Osteoblast (primary cell): ENCODE measurements at regions not wholly inside any gene's neighbourhood (a gene's known extent, or its start where the extent isn't known, plus 50 kb on each side); places are given as distances from the start of the nearest gene placed in this dataset.

Source experiments
- DNase-seq: peaks from one replicate; pipeline ENCODE4 v3.0.0; 2011; ENCODE audit warnings: low spot score, mixed read lengths; ENCODE audit not compliant: insufficient read length; ENCODE audit errors: missing footprints
- H2AFZ ChIP-seq: 2 replicates; pipeline ENCODE4 v1.6.0; 2011; ENCODE audit warnings: mild to moderate bottlenecking, low read length
- H3K27ac ChIP-seq: 2 replicates; pipeline ENCODE4 v1.5.1; 2011; ENCODE audit warnings: mild to moderate bottlenecking, low read depth, low read length, moderate library complexity
- H3K27me3 ChIP-seq: 2 replicates; pipeline ENCODE4 v1.6.0; 2012; ENCODE audit warnings: mild to moderate bottlenecking, control low read depth, inconsistent platforms, low read length, moderate library complexity; ENCODE audit not compliant: insufficient read depth
- H3K36me3 ChIP-seq: 2 replicates; pipeline ENCODE4 v1.5.1; 2011; ENCODE audit warnings: mild to moderate bottlenecking, low read length, control low read depth, moderate library complexity; ENCODE audit not compliant: insufficient read depth
- H3K4me1 ChIP-seq: 2 replicates; pipeline ENCODE4 v1.5.1; 2011; ENCODE audit warnings: mild to moderate bottlenecking, low read length, control low read depth, moderate library complexity; ENCODE audit not compliant: insufficient read depth
- H3K4me2 ChIP-seq: 2 replicates; pipeline ENCODE4 v1.6.0; 2011; ENCODE audit warnings: mild to moderate bottlenecking, low read length; ENCODE audit not compliant: insufficient read depth
- H3K4me3 ChIP-seq: fragments of 200-600 bp; sonication (generic); 3 replicates; pipeline ENCODE4 v1.5.1; 2012; ENCODE audit warnings: mild to moderate bottlenecking, low read length, inconsistent platforms; ENCODE audit not compliant: insufficient read depth
- H3K79me2 ChIP-seq: 2 replicates; pipeline ENCODE4 v1.6.0; 2012; ENCODE audit warnings: mild to moderate bottlenecking, low read length, control low read depth, inconsistent platforms; ENCODE audit not compliant: insufficient read depth
- H3K9me3 ChIP-seq: 2 replicates; pipeline ENCODE4 v1.5.1; 2011; ENCODE audit warnings: low read depth, low read length, control low read depth
- H4K20me1 ChIP-seq: 2 replicates; pipeline ENCODE4 v1.6.0; 2012; ENCODE audit warnings: mild to moderate bottlenecking, low read length, control low read depth; ENCODE audit not compliant: insufficient read depth
- TF ChIP-seq, protein P1 (sequence below): IDR thresholded peaks from 2 replicates; pipeline ENCODE4 v1.5.1; 2011; ENCODE audit warnings: mild to moderate bottlenecking, low read depth, low read length, moderate library complexity; ENCODE audit errors: extremely low read depth

DNA sequence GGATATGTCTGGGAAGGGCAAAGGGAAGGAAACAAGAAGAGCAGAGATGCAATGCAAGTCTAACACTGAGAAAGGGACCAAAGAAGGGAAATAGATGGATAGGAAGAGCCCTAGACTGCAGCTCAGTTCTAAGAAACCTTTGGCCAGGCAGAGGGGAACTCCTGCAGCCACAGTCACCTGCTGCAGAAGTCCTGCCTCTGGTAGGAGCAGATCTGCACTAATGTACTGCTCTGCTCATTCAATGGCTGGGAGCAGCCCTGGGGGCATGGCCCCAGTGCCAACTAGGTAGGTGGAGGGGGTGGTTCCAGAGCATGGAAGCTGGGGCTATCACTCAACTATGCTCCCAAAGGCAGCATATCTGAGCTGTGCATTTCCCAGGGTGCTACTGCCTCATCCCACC, 388.9 kb downstream of the PCNX1 start:
- H3K4me2 ChIP-seq: no peak overlapping the region
- no peaks in the 10 kb centered on the region for H4K20me1 ChIP-seq
- no peaks in the 10 kb centered on the region for H3K27me3 ChIP-seq
- no peak overlapping the region for H3K27ac ChIP-seq
- no peak for DNase-seq
- no peaks in the 10 kb centered on the region for H3K36me3 ChIP-seq
- no peaks in the 10 kb centered on the region for H3K79me2 ChIP-seq
- TF ChIP-seq, protein P1, sequence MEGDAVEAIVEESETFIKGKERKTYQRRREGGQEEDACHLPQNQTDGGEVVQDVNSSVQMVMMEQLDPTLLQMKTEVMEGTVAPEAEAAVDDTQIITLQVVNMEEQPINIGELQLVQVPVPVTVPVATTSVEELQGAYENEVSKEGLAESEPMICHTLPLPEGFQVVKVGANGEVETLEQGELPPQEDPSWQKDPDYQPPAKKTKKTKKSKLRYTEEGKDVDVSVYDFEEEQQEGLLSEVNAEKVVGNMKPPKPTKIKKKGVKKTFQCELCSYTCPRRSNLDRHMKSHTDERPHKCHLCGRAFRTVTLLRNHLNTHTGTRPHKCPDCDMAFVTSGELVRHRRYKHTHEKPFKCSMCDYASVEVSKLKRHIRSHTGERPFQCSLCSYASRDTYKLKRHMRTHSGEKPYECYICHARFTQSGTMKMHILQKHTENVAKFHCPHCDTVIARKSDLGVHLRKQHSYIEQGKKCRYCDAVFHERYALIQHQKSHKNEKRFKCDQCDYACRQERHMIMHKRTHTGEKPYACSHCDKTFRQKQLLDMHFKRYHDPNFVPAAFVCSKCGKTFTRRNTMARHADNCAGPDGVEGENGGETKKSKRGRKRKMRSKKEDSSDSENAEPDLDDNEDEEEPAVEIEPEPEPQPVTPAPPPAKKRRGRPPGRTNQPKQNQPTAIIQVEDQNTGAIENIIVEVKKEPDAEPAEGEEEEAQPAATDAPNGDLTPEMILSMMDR: no peak
- no peak overlapping the region for H3K4me3 ChIP-seq
- H3K4me1 ChIP-seq: peaks cover 3% of the 10 kb centered on the region
- no peaks in the 10 kb centered on the region for H3K9me3 ChIP-seq
- no peak overlapping the region for H2AFZ ChIP-seq

DNA sequence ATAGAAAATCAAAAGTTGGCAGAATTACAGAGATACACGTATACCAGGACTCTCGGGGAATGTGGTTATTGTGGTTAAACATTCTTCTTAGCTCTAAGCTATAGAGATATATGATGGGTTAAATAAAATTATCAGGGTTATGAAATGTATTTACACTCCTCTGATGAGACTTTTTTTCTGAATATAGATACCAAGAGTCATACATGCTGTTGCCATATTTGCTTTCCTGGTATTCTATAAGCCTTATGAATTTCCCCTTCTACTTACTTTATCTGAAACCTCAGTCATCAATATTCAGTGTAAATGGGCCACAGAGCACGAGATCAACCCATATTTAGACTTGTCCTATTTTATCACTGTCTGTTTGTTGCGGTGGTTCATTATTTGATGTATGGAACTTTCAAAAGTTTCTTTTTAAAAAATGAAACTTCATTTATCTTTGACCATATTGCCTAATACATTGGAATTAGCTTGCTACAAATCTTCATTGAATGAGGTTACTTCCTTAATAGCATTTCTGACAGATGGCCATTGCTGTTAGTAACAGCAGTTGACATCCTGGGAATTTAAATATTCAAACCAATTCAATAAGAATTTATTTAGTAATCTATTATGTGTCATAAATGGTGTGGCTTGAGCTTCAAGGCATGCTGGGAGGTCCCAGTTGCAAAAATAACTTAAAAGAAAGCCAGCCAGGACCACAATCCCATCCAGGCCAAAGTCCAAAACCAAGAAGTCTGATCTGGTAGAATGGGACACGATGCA, 393.5 kb downstream of the PCNX1 start:
- Histone ChIP-seq H3K9me3 (peaks cover 11% of the 10 kb centered on the region), H3K27me3 (no peaks in the 10 kb centered on the region), H3K4me3 (no peak overlapping the region), H2AFZ (peak overlapping the region; percentile 18), H3K27ac (no peak overlapping the region), H3K4me2 (no peak overlapping the region), H3K36me3 (peaks cover 3% of the 10 kb centered on the region), H3K79me2 (no peaks in the 10 kb centered on the region), H3K4me1 (no peaks in the 10 kb centered on the region), H4K20me1 (no peaks in the 10 kb centered on the region)
- peak; percentile 38 for DNase-seq
- TF ChIP-seq, protein P1: no peak

DNA sequence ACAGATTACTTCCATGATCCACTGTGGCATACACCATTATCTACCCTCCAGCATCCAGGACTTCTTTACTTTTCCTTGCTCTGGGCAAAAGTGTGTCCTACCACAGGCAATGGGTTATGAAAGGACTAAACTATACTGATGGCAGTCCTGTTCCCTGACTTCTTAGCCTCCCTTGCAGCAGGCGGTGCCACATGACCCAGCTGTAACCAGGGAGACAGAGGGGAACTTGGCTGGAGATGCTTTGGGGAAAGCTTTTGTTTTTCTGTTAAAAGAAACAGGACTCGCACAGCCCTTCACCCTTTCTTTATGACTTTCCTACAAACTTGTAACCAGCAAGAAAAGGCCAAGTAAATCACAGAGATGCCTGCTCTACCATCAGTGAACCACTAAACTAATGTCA, 394.4 kb downstream of the PCNX1 start:
- H2AFZ ChIP-seq: no peak overlapping the region
- no peak overlapping the region for H3K27ac ChIP-seq
- no peaks in the 10 kb centered on the region for H3K4me1 ChIP-seq
- DNase-seq: no peak
- H3K9me3 ChIP-seq: peaks cover 11% of the 10 kb centered on the region
- TF ChIP-seq, protein P1: no peak
- no peak overlapping the region for H3K4me3 ChIP-seq
- H3K27me3 ChIP-seq: no peaks in the 10 kb centered on the region
- H3K36me3 ChIP-seq: peaks cover 4% of the 10 kb centered on the region
- no peak overlapping the region for H3K4me2 ChIP-seq
- H4K20me1 ChIP-seq: no peaks in the 10 kb centered on the region
- no peaks in the 10 kb centered on the region for H3K79me2 ChIP-seq

DNA sequence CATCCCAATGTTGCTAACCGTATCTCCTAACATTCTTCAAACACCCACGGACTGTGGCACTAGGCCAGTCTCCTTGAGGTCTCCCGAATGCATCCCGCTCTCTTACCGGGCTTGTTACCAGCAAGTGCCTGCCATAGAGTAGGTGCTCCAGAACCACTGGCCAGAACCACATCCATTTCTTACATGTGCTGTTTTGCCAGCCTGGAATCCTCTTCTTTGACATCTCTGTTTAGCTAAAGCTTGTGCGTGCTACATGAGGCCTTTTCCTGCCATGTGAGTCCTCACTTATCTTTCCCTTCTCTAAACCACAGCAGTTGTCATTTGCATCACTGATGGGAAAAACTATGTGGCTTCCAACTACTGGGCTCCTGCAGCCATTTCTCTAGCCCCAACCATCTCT, 397.4 kb downstream of the PCNX1 start:
- TF ChIP-seq, protein P1: no peak
- Histone ChIP-seq H3K79me2 (no peaks in the 10 kb centered on the region), H3K36me3 (peaks cover 4% of the 10 kb centered on the region), H3K4me1 (no peaks in the 10 kb centered on the region), H3K9me3 (peaks cover 11% of the 10 kb centered on the region), H3K27ac (no peak overlapping the region), H4K20me1 (no peaks in the 10 kb centered on the region), H2AFZ (no peak overlapping the region), H3K4me3 (no peak overlapping the region), H3K27me3 (no peaks in the 10 kb centered on the region), H3K4me2 (no peak overlapping the region)
- DNase-seq: no peak
